ENCODE measurements at regions not wholly inside any gene's neighbourhood (a gene's known extent, or its start where the extent isn't known, plus 50 kb on each side); places are given as distances from the start of the nearest gene placed in this dataset.

DNA sequence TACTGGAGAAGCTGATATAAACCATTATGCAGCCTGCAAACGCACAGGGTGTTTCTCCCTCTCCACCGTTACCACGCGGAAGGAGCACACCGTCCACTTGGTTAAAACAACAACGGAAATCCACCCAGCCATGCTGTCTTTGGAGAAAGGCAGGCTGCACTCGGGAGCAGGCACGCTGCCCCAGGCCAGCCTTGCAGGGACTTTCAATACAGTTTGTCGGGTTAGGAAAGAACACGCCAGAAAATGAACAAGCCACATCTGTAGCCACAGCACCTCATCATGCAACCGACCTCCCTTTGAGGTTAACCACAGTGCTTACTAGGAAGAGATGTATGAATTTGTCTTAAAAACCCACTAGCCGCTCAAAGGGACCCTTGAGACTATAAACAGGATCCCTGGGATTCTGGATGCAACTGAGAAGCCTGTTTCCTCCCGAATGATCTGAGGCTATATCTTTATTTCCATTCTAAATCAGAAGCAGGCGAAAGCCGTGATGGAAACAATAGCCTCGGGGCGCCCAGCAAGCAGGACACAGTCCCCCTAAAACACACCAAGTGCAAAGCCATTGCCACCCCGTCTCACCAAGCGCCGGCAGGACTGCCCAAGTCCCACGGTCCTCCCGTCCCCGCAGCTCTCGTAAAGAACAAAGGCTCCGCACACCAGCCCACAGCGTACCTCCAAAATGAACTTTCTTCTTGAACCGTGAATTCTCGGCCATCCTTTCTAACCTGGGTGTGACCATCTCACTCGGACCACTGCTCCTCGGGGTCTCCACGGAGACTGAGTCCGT, 318.9 kb downstream of the CTTN start:
- Mint-ChIP-seq H3K27me3 (ENCODE audit: low read depth) (peaks cover 33% of the 10 kb centered on the region), H3K4me1 (ENCODE audit: low read depth) (no peaks in the 10 kb centered on the region), H3K4me3 (ENCODE audit: unreplicated experiment) (no peak overlapping the region), H3K9me3 (ENCODE audit: low read depth) (no peaks in the 10 kb centered on the region), H3K36me3 (ENCODE audit: low read depth) (no peaks in the 10 kb centered on the region), H3K27ac (ENCODE audit: unreplicated experiment) (no peak overlapping the region)
- TF ChIP-seq, protein P1, sequence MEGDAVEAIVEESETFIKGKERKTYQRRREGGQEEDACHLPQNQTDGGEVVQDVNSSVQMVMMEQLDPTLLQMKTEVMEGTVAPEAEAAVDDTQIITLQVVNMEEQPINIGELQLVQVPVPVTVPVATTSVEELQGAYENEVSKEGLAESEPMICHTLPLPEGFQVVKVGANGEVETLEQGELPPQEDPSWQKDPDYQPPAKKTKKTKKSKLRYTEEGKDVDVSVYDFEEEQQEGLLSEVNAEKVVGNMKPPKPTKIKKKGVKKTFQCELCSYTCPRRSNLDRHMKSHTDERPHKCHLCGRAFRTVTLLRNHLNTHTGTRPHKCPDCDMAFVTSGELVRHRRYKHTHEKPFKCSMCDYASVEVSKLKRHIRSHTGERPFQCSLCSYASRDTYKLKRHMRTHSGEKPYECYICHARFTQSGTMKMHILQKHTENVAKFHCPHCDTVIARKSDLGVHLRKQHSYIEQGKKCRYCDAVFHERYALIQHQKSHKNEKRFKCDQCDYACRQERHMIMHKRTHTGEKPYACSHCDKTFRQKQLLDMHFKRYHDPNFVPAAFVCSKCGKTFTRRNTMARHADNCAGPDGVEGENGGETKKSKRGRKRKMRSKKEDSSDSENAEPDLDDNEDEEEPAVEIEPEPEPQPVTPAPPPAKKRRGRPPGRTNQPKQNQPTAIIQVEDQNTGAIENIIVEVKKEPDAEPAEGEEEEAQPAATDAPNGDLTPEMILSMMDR (IDR thresholded peaks at IDR 0.05) = no peak
- DNase-seq (ENCODE audit: low spot score) = no peak

DNA sequence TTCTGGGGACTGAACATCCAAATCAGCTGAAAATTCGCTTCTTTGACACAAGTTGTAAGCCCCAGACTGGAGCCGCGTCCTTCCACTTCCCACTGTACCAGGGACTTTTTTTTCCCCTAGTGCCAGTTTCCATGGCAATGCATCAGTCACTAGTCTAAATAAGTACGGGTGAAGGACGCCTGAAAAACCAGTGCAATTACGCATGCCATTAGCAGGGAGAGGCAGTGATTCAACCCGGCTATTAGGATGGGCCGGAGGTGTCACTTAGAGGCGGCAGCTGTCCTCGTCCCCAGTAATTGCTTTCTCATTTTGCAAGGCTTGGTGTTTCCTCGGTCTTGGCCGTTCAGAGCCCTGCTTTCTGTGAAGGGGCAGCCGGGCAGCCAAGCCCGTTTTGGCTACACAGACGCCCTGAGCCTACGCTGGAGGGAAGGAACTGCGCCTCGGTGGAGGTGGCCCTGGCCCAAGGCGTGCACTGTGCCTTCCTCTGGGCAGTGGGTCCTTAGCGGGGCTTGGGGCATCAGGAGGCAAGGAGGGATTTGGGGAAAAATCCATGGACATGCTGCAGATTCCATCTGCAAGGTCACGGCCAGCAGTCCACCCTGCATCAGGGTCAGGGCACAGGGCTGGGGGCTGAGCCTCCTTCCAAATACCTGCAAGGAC, 319.7 kb downstream of the CTTN start:
- no peak for DNase-seq (ENCODE audit: low spot score)
- H3K36me3 Mint-ChIP-seq (ENCODE audit: low read depth) = no peaks in the 10 kb centered on the region
- H3K27ac Mint-ChIP-seq (ENCODE audit: unreplicated experiment) = no peak overlapping the region
- H3K4me3 Mint-ChIP-seq (ENCODE audit: unreplicated experiment) = no peak overlapping the region
- peaks cover 35% of the 10 kb centered on the region for H3K27me3 Mint-ChIP-seq (ENCODE audit: low read depth)
- TF ChIP-seq, protein P1 (IDR thresholded peaks at IDR 0.05) = no peak
- no peaks in the 10 kb centered on the region for H3K9me3 Mint-ChIP-seq (ENCODE audit: low read depth)
- H3K4me1 Mint-ChIP-seq (ENCODE audit: low read depth) = no peaks in the 10 kb centered on the region

DNA sequence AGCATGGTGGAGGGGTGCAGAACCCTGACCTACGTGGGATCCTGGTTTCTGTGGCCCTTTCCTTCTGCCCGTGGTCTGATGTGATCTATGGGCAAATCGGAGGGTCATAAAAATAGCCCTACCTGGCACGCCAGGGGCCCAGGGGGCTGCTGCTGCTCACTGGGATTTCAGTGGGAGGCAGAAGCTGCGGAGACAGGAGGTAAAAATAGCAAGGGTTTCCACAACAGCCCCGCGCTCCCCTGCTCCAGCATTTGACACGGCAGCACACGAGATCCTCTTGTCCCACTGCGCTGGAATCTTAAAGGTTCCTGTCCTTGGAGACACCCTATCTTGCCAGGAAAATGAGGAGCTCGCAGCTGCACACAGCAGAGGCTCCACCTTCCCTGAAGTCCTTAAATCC, 321.2 kb downstream of the CTTN start:
- peaks cover 5% of the 10 kb centered on the region for H3K9me3 Mint-ChIP-seq (ENCODE audit: low read depth)
- H3K4me1 Mint-ChIP-seq (ENCODE audit: low read depth) = no peaks in the 10 kb centered on the region
- TF ChIP-seq, protein P1 (IDR thresholded peaks at IDR 0.05) = no peak
- H3K27ac Mint-ChIP-seq (ENCODE audit: unreplicated experiment) = no peak overlapping the region
- no peaks in the 10 kb centered on the region for H3K36me3 Mint-ChIP-seq (ENCODE audit: low read depth)
- DNase-seq (ENCODE audit: low spot score) = no peak
- no peak overlapping the region for H3K4me3 Mint-ChIP-seq (ENCODE audit: unreplicated experiment)
- H3K27me3 Mint-ChIP-seq (ENCODE audit: low read depth) = peaks cover 37% of the 10 kb centered on the region

DNA sequence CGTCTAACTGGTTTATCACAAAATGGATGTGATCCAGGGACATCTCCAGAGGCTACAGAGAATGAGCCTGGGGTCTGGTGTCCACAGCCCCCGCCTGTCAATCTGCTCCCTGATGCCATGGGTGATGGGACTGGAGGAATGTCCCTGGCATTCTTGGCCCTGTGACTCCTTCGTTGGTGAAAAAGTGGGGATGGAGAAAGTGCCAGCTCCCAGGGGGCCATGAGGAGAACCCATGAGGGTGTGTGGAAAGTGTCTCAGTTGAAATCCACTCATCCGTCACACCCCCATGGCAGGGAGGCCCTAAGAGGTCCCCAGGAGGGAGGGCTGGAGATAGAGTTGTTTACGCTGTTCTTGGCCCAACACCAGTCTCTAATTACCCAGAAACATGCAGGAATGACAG, 322.0 kb downstream of the CTTN start:
- Mint-ChIP-seq H3K4me3 (ENCODE audit: unreplicated experiment) (no peak overlapping the region), H3K9me3 (ENCODE audit: low read depth) (peaks cover 5% of the 10 kb centered on the region), H3K27me3 (ENCODE audit: low read depth) (peaks cover 37% of the 10 kb centered on the region), H3K4me1 (ENCODE audit: low read depth) (no peaks in the 10 kb centered on the region), H3K36me3 (ENCODE audit: low read depth) (no peaks in the 10 kb centered on the region), H3K27ac (ENCODE audit: unreplicated experiment) (no peak overlapping the region)
- no peak for DNase-seq (ENCODE audit: low spot score)
- TF ChIP-seq, protein P1 (IDR thresholded peaks at IDR 0.05) = no peak

DNA sequence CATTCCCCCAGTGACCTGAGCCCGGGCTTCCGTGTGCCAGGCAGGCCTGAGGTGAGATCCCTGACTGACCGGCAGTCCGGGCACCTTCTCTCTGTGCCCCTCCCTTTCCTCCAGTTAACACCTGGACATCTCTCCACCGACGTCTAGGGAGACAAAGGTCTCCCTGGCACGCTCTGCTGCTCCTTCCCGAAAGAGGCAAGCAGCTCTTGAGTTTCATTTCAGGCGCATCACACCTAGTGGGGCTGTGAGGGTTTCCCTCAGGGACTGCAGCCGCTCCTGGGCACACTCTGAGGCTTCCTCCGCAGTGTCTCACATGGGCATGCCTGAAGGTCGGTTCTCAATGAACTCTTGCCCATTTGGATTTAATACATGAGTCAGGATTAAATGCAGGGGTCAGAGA, 322.7 kb downstream of the CTTN start:
- Mint-ChIP-seq H3K4me1 (ENCODE audit: low read depth) (no peaks in the 10 kb centered on the region), H3K9me3 (ENCODE audit: low read depth) (peaks cover 5% of the 10 kb centered on the region), H3K27ac (ENCODE audit: unreplicated experiment) (no peak overlapping the region), H3K4me3 (ENCODE audit: unreplicated experiment) (no peak overlapping the region), H3K36me3 (ENCODE audit: low read depth) (no peaks in the 10 kb centered on the region), H3K27me3 (ENCODE audit: low read depth) (peaks cover 43% of the 10 kb centered on the region)
- no peak for DNase-seq (ENCODE audit: low spot score)
- TF ChIP-seq, protein P1 (IDR thresholded peaks at IDR 0.05) = no peak

All from chondrocyte (in vitro differentiated cells).